ENCODE measurements at regions not wholly inside any gene's neighbourhood (a gene's known extent, or its start where the extent isn't known, plus 50 kb on each side); places are given as distances from the start of the nearest gene placed in this dataset.

- Histone ChIP-seq H3K4me1 (no peaks in the 10 kb centered on the region), H3K9me3 (no peaks in the 10 kb centered on the region), H3K4me3 (ENCODE audit: low read depth, low read length) (no peak overlapping the region), H3K36me3 (no peaks in the 10 kb centered on the region), H3K27me3 (peaks cover 5% of the 10 kb centered on the region)
- no peak for TF ChIP-seq CTCF (IDR thresholded peaks at IDR 0.05; ENCODE audit: low read depth, low read length)
- DNase-seq, result no peak
These were observed 280.0 kb downstream of the HINT1 start for GRCh38 chr5:130885027-130885426.

GRCh38 chr5:130884023-130884422 is 281.0 kb downstream of the HINT1 start:
- H3K27me3 ChIP-seq, result peaks cover 5% of the 10 kb centered on the region
- no peaks in the 10 kb centered on the region for H3K36me3 ChIP-seq
- no peak for TF ChIP-seq CTCF (IDR thresholded peaks at IDR 0.05; ENCODE audit: low read depth, low read length)

GRCh38 chr5:130875656-130876055 is 289.4 kb downstream of the HINT1 start:
- no peak for DNase-seq
- H3K27me3 ChIP-seq, result peaks cover 1% of the 10 kb centered on the region; the same call in 1 of the 2 replicates
- no peaks in the 10 kb centered on the region for H3K4me1 ChIP-seq
- H3K9me3 ChIP-seq, result no peaks in the 10 kb centered on the region
- no peaks in the 10 kb centered on the region for H3K36me3 ChIP-seq
- no peak for TF ChIP-seq CTCF (IDR thresholded peaks at IDR 0.05; ENCODE audit: low read depth, low read length)
- H3K4me3 ChIP-seq (ENCODE audit: low read depth, low read length), result no peak overlapping the region

More at GRCh38 chr5:130884023-130884422, 281.0 kb downstream of the HINT1 start:
- no peak for DNase-seq
- Histone ChIP-seq H3K4me3 (ENCODE audit: low read depth, low read length) (no peak overlapping the region), H3K4me1 (no peaks in the 10 kb centered on the region), H3K9me3 (no peaks in the 10 kb centered on the region)

GRCh38 chr5:130874861-130875417 is 290.1 kb downstream of the HINT1 start:
- peaks cover 2% of the 10 kb centered on the region; the same call in 1 of the 2 replicates for H3K27me3 ChIP-seq
- no peak for TF ChIP-seq CTCF (IDR thresholded peaks at IDR 0.05; ENCODE audit: low read depth, low read length)
- no peak overlapping the region for H3K4me3 ChIP-seq (ENCODE audit: low read depth, low read length)
- no peaks in the 10 kb centered on the region for H3K9me3 ChIP-seq
- H3K4me1 ChIP-seq, result no peaks in the 10 kb centered on the region
- H3K36me3 ChIP-seq, result no peaks in the 10 kb centered on the region
- DNase-seq, result no peak

GRCh38 chr5:130871346-130872086 is 293.5 kb downstream of the HINT1 start:
- TF ChIP-seq CTCF (IDR thresholded peaks at IDR 0.05; ENCODE audit: low read depth, low read length), result peak; percentile 67
- H3K4me1 ChIP-seq, result no peaks in the 10 kb centered on the region
- peaks cover 2% of the 10 kb centered on the region; the same call in 1 of the 2 replicates for H3K27me3 ChIP-seq
- no peak overlapping the region for H3K4me3 ChIP-seq (ENCODE audit: low read depth, low read length)
- no peaks in the 10 kb centered on the region for H3K36me3 ChIP-seq
- peak; percentile 28 for DNase-seq
- H3K9me3 ChIP-seq, result no peaks in the 10 kb centered on the region

- Histone ChIP-seq H3K36me3 (no peaks in the 10 kb centered on the region), H3K9me3 (no peaks in the 10 kb centered on the region), H3K27me3 (peaks cover 2% of the 10 kb centered on the region; the same call in 1 of the 2 replicates), H3K4me3 (ENCODE audit: low read depth, low read length) (no peak overlapping the region), H3K4me1 (no peaks in the 10 kb centered on the region)
- no peak for TF ChIP-seq CTCF (IDR thresholded peaks at IDR 0.05; ENCODE audit: low read depth, low read length)
- no peak for DNase-seq
These were observed 294.4 kb downstream of the HINT1 start for GRCh38 chr5:130870691-130871090.

All from BE2C (cell line).